HepG2 (cell line): ENCODE measurements at regions not wholly inside any gene's neighbourhood (a gene's known extent, or its start where the extent isn't known, plus 50 kb on each side); places are given as distances from the start of the nearest gene placed in this dataset.

ENCODE experiments used
- CBX5 ChIP-seq: sonication (generic); formaldehyde crosslinking; IDR thresholded peaks from 2 replicates; pipeline ENCODE4 v1.4.0; 2020; ENCODE audit warnings: missing genetic modification reagents, borderline replicate concordance
- ERF ChIP-seq: IDR thresholded peaks from 2 replicates; pipeline ENCODE4 v1.6.1; 2018; ENCODE audit warnings: missing biosample characterization, missing genetic modification reagents
- FOXJ3 ChIP-seq: sonication (generic); formaldehyde crosslinking; IDR thresholded peaks from 2 replicates; pipeline ENCODE4 v1.4.0; 2020; ENCODE audit warnings: missing genetic modification reagents, mild to moderate bottlenecking, borderline replicate concordance
- FOXP1 ChIP-seq, 2 experiments: fragments of 450-650 bp in 1 of 2; IDR thresholded peaks; 2 replicates each; pipeline ENCODE4 v1.6.1; 2017 to 2018; ENCODE audit warnings: antibody characterized with exemption in 1 of 2
- GATAD2A ChIP-seq: IDR thresholded peaks from 2 replicates; pipeline ENCODE4 v1.6.1; 2016
- NCOA2 ChIP-seq: sonication (generic); formaldehyde crosslinking; IDR thresholded peaks from 2 replicates; pipeline ENCODE4 v1.8.0; 2022; ENCODE audit warnings: inconsistent platforms
- TEAD3 ChIP-seq: optimal IDR thresholded peaks from 2 replicates; pipeline ENCODE3; 2016; ENCODE audit warnings: borderline replicate concordance
- ZNF101 ChIP-seq: sonication (generic); formaldehyde crosslinking; IDR thresholded peaks from 2 replicates; pipeline ENCODE4 v1.4.0; 2020; ENCODE audit warnings: mild to moderate bottlenecking, low read depth, missing genetic modification reagents, borderline replicate concordance
- ZNF160 ChIP-seq: sonication (generic); formaldehyde crosslinking; IDR thresholded peaks from 2 replicates; pipeline ENCODE4 v1.8.0; 2022; ENCODE audit warnings: mild to moderate bottlenecking, inconsistent platforms, missing genetic modification reagents
- ZNF282 ChIP-seq: fragments of 450-650 bp; IDR thresholded peaks from 2 replicates; pipeline ENCODE4 v1.6.1; 2018; ENCODE audit not compliant: partially characterized antibody
- ZNF441 ChIP-seq: sonication (generic); formaldehyde crosslinking; IDR thresholded peaks from 2 replicates; pipeline ENCODE4 v1.7.0; 2021; ENCODE audit warnings: missing genetic modification reagents, borderline replicate concordance
- ZNF558 ChIP-seq: sonication (generic); formaldehyde crosslinking; IDR thresholded peaks from 2 replicates; pipeline ENCODE4 v1.9.0; 2022; ENCODE audit warnings: mild to moderate bottlenecking, missing genetic modification reagents, borderline replicate concordance
- ZNF747 ChIP-seq: sonication (generic); formaldehyde crosslinking; IDR thresholded peaks from 2 replicates; pipeline ENCODE4 v1.8.1; 2023; ENCODE audit warnings: missing genetic modification reagents, mild to moderate bottlenecking, borderline replicate concordance
- ZNF850 ChIP-seq: sonication (generic); formaldehyde crosslinking; conservative IDR thresholded peaks from 2 replicates; pipeline ENCODE4 v1.9.0; 2021; ENCODE audit warnings: mild to moderate bottlenecking, missing genetic modification reagents
- TF ChIP-seq, protein P1 (sequence below): sonication (generic); formaldehyde crosslinking; conservative IDR thresholded peaks from 2 replicates; pipeline ENCODE4 v1.4.0; 2020; ENCODE audit warnings: mild to moderate bottlenecking, missing genetic modification reagents, moderate library complexity
- TF ChIP-seq, protein P2 (sequence below): IDR thresholded peaks from 2 replicates; pipeline ENCODE4 v1.6.1; 2016; ENCODE audit warnings: missing biosample characterization, missing genetic modification reagents, low read depth
- TF ChIP-seq, protein P3 (sequence below): sonication (generic); formaldehyde crosslinking; conservative IDR thresholded peaks from 2 replicates; pipeline ENCODE4 v1.8.0; 2022; ENCODE audit warnings: mild to moderate bottlenecking, moderate library complexity, missing genetic modification reagents
- TF ChIP-seq, protein P4 (sequence below): sonication (generic); formaldehyde crosslinking; IDR thresholded peaks from 2 replicates; pipeline ENCODE4 v1.5.1; 2020; ENCODE audit warnings: missing genetic modification reagents, mild to moderate bottlenecking, borderline replicate concordance
- TF ChIP-seq, protein P5 (sequence below): sonication (generic); formaldehyde crosslinking; IDR thresholded peaks from 2 replicates; pipeline ENCODE4 v1.8.0; 2022; ENCODE audit warnings: low read depth, missing genetic modification reagents
- TF ChIP-seq, protein P6 (sequence below): sonication (generic); formaldehyde crosslinking; IDR thresholded peaks from 2 replicates; pipeline ENCODE4 v1.8.1; 2023; ENCODE audit warnings: mild to moderate bottlenecking, missing genetic modification reagents, borderline replicate concordance
- TF ChIP-seq, protein P7 (sequence below): sonication (generic); formaldehyde crosslinking; IDR thresholded peaks from 2 replicates; pipeline ENCODE4 v1.5.0; 2020; ENCODE audit warnings: missing genetic modification reagents

DNA sequence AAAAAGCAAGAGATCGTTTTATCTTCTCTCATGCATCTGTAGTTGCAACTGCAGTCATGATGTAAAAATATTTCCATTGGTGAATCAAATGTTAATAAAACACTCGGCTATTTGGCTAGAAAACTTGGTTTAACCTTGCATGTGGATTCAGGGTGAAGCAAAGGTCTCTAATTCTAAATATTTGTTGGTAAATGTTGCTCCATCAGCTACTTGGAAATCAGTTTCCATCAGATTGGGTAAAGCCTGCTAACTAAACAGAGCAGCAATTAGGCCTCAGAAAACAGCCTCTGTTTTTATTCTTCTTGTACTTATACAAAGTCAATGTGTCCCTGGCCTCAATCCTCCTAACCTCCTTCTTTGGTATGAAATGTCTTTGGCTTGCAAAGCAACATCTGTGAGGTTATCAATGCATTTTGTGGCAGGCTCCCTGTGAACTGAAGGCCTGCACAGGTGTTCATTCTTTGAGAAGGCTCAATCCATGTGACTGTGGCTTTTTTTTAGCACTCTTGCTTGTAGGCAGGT lies 312.3 kb downstream of the WDR72 start (continued):
- TF ChIP-seq, protein P1, sequence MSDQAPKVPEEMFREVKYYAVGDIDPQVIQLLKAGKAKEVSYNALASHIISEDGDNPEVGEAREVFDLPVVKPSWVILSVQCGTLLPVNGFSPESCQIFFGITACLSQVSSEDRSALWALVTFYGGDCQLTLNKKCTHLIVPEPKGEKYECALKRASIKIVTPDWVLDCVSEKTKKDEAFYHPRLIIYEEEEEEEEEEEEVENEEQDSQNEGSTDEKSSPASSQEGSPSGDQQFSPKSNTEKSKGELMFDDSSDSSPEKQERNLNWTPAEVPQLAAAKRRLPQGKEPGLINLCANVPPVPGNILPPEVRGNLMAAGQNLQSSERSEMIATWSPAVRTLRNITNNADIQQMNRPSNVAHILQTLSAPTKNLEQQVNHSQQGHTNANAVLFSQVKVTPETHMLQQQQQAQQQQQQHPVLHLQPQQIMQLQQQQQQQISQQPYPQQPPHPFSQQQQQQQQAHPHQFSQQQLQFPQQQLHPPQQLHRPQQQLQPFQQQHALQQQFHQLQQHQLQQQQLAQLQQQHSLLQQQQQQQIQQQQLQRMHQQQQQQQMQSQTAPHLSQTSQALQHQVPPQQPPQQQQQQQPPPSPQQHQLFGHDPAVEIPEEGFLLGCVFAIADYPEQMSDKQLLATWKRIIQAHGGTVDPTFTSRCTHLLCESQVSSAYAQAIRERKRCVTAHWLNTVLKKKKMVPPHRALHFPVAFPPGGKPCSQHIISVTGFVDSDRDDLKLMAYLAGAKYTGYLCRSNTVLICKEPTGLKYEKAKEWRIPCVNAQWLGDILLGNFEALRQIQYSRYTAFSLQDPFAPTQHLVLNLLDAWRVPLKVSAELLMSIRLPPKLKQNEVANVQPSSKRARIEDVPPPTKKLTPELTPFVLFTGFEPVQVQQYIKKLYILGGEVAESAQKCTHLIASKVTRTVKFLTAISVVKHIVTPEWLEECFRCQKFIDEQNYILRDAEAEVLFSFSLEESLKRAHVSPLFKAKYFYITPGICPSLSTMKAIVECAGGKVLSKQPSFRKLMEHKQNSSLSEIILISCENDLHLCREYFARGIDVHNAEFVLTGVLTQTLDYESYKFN = peak; percentile 43
- TF ChIP-seq, protein P2, sequence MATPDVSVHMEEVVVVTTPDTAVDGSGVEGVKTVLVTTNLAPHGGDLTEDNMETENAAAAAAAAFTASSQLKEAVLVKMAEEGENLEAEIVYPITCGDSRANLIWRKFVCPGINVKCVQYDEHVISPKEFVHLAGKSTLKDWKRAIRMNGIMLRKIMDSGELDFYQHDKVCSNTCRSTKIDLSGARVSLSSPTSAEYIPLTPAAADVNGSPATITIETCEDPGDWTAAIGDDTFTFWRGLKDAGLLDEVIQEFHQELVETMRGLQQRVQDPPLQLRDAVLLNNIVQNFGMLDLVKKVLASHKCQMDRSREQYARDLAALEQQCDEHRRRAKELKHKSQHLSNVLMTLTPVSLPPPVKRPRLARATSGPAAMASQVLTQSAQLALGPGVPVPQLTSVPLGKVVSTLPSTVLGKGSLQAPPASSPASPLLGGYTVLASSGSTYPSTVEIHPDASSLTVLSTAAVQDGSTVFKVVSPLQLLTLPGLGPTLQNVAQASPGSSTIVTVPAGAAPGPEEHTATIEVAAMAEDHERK = no peak
- TF ChIP-seq TEAD3 (CRISPR knock-in tag) (no peak), GATAD2A (CRISPR knock-in tag) (peak; percentile 68), ZNF558 (no peak), ZNF747 (no peak), ZNF160 (CRISPR knock-in tag) (no peak), ERF (no peak), ZNF282 (no peak), NCOA2 (CRISPR knock-in tag) (peak; percentile 83), ZNF101 (CRISPR knock-in tag) (no peak), FOXJ3 (peak; percentile 42; the same call in 1 of the 2 replicates), FOXP1 (IDR thresholded peaks at IDR 0.05) (no peak), FOXP1 (CRISPR knock-in tag; IDR thresholded peaks at IDR 0.05) (peak; percentile 38; the same call in 1 of the 2 replicates), ZNF441 (no peak), CBX5 (no peak), ZNF850 (CRISPR knock-in tag) (no peak)
- TF ChIP-seq, protein P3, sequence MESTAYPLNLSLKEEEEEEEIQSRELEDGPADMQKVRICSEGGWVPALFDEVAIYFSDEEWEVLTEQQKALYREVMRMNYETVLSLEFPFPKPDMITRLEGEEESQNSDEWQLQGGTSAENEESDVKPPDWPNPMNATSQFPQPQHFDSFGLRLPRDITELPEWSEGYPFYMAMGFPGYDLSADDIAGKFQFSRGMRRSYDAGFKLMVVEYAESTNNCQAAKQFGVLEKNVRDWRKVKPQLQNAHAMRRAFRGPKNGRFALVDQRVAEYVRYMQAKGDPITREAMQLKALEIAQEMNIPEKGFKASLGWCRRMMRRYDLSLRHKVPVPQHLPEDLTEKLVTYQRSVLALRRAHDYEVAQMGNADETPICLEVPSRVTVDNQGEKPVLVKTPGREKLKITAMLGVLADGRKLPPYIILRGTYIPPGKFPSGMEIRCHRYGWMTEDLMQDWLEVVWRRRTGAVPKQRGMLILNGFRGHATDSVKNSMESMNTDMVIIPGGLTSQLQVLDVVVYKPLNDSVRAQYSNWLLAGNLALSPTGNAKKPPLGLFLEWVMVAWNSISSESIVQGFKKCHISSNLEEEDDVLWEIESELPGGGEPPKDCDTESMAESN (CRISPR knock-in tag) = no peak
- TF ChIP-seq, protein P4, sequence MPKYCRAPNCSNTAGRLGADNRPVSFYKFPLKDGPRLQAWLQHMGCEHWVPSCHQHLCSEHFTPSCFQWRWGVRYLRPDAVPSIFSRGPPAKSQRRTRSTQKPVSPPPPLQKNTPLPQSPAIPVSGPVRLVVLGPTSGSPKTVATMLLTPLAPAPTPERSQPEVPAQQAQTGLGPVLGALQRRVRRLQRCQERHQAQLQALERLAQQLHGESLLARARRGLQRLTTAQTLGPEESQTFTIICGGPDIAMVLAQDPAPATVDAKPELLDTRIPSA = no peak
- TF ChIP-seq, protein P5, sequence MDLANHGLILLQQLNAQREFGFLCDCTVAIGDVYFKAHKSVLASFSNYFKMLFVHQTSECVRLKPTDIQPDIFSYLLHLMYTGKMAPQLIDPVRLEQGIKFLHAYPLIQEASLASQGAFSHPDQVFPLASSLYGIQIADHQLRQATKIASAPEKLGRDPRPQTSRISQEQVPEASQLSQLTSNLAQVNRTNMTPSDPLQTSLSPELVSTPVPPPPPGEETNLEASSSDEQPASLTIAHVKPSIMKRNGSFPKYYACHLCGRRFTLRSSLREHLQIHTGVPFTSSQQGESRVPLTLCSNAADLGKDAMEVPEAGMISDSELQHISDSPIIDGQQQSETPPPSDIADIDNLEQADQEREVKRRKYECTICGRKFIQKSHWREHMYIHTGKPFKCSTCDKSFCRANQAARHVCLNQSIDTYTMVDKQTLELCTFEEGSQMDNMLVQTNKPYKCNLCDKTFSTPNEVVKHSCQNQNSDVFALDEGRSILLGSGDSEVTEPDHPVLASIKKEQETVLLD = no peak
- TF ChIP-seq, protein P6, sequence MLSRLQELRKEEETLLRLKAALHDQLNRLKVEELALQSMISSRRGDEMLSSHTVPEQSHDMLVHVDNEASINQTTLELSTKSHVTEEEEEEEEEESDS (CRISPR knock-in tag) = no peak
- TF ChIP-seq, protein P7, sequence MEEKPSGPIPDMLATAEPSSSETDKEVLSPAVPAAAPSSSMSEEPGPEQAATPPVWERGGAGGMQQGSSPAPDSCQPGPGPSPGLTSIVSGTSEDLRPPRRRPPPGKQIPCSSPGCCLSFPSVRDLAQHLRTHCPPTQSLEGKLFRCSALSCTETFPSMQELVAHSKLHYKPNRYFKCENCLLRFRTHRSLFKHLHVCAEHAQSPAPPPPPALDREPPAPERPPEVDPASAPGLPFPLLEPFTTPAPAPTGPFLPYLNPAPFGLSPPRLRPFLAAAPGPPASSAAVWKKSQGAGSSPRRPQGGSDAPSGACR (CRISPR knock-in tag) = no peak
